ENCODE measurements at regions not wholly inside any gene's neighbourhood (a gene's known extent, or its start where the extent isn't known, plus 50 kb on each side); places are given as distances from the start of the nearest gene placed in this dataset.
A peak's percentile ranks its signal among the peaks of the same experiment; 100 is the strongest.

- no peak overlapping the region for H3K4me3 ChIP-seq
- DNase-seq: no peak
- H3K4me1 ChIP-seq: peaks cover 5 to 9% of the 10 kb centered on the region in 2 donors
- TF ChIP-seq CTCF (IDR thresholded peaks at IDR 0.05): no peak
- peaks cover 0 to 10% of the 10 kb centered on the region in 2 donors for H3K27me3 ChIP-seq
- intact Hi-C loops (cut with DNase I): no loop called here
- no peaks in the 10 kb centered on the region for H3K36me3 ChIP-seq
- no peaks in the 10 kb centered on the region for H3K9me3 ChIP-seq
- H3K27ac ChIP-seq: no peak overlapping the region
- ATAC-seq: no peak
Measured at GRCh38 chr10:44306147-44306710, 78.7 kb downstream of the CXCL12 start.

GRCh38 chr10:44301781-44302355 lies 83.0 kb downstream of the CXCL12 start:
- no peaks in the 10 kb centered on the region for H3K27me3 ChIP-seq
- intact Hi-C loops (cut with DNase I): no loop called here
- ATAC-seq: no peak
- no peaks in the 10 kb centered on the region for H3K9me3 ChIP-seq
- H3K36me3 ChIP-seq: no peaks in the 10 kb centered on the region
- no peaks in the 10 kb centered on the region for H3K4me1 ChIP-seq
- no peak overlapping the region for H3K4me3 ChIP-seq
- TF ChIP-seq CTCF (IDR thresholded peaks at IDR 0.05): no peak
- no peak overlapping the region for H3K27ac ChIP-seq
- no peak for DNase-seq

GRCh38 chr10:44300666-44301649 lies 83.9 kb downstream of the CXCL12 start:
- Histone ChIP-seq H3K4me3 (no peak overlapping the region), H3K27ac (no peak overlapping the region), H3K4me1 (no peaks in the 10 kb centered on the region), H3K36me3 (no peaks in the 10 kb centered on the region), H3K9me3 (no peaks in the 10 kb centered on the region), H3K27me3 (no peaks in the 10 kb centered on the region)
- intact Hi-C loops (cut with DNase I): no loop called here
- ATAC-seq (no peak), DNase-seq (no peak)
- TF ChIP-seq CTCF (IDR thresholded peaks at IDR 0.05): no peak

GRCh38 chr10:44298713-44299112 lies 86.2 kb downstream of the CXCL12 start:
- Histone ChIP-seq H3K27ac (no peak overlapping the region), H3K4me3 (no peak overlapping the region), H3K36me3 (no peaks in the 10 kb centered on the region), H3K27me3 (peaks cover 0 to 8% of the 10 kb centered on the region in 2 donors), H3K4me1 (peaks cover 4 to 5% of the 10 kb centered on the region in 2 donors), H3K9me3 (no peaks in the 10 kb centered on the region)
- no peak for TF ChIP-seq CTCF (IDR thresholded peaks at IDR 0.05)
- intact Hi-C loops (cut with DNase I): no loop called here
- ATAC-seq (no peak), DNase-seq (no peak)

- peaks cover 0 to 15% of the 10 kb centered on the region in 2 donors for H3K27me3 ChIP-seq
- no peak overlapping the region for H3K27ac ChIP-seq
- H3K4me3 ChIP-seq: no peak overlapping the region
- H3K36me3 ChIP-seq: no peaks in the 10 kb centered on the region
- ATAC-seq (no peak), DNase-seq (peak in 1 of 4 donors; percentile 33)
- TF ChIP-seq CTCF (IDR thresholded peaks at IDR 0.05): no peak
- H3K4me1 ChIP-seq: peaks cover 5 to 7% of the 10 kb centered on the region in 2 donors
- intact Hi-C loops (cut with DNase I): no loop called here
- H3K9me3 ChIP-seq: no peaks in the 10 kb centered on the region
Measured at GRCh38 chr10:44297963-44298362, 86.9 kb downstream of the CXCL12 start.
